ENCODE measurements at regions not wholly inside any gene's neighbourhood (a gene's known extent, or its start where the extent isn't known, plus 50 kb on each side); places are given as distances from the start of the nearest gene placed in this dataset.

DNA sequence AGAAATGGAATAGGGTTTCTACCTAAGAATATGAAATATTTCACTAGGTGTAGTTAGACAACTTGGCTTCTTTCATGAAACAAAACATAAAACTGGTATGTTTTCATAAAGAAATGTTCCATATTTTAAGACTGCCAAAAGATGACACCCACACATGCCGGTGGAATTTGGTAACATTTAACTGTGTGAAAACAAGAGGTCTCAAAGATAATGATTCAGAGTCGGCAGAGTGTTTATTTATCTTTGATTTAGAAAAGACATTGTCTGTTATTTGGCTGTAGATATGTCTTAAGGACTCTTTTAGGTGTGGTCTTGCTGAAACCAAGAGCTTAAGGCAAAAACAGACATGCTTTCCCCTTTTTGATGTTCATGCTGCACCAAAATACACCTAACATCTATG is 63.5 kb upstream of the FN1 start:
- peak; percentile 47 for DNase-seq (ENCODE audit: low read depth)
- Histone ChIP-seq H3K9ac (ENCODE audit: low read length) (peak overlapping the region; percentile 53), H3K9me3 (ENCODE audit: control insufficient read depth, low read length) (no peaks in the 10 kb centered on the region), H3K4me3 (ENCODE audit: low read length) (peak overlapping the region; percentile 30), H3K27me3 (replicated peaks; ENCODE audit: control insufficient read depth, insufficient read depth, low read length) (no peaks in the 10 kb centered on the region), H3K4me1 (ENCODE audit: control insufficient read depth, insufficient read depth, low read length) (peaks cover 46% of the 10 kb centered on the region), H3K36me3 (ENCODE audit: control insufficient read depth, insufficient read depth, low read length, severe bottlenecking) (no peaks in the 10 kb centered on the region)

DNA sequence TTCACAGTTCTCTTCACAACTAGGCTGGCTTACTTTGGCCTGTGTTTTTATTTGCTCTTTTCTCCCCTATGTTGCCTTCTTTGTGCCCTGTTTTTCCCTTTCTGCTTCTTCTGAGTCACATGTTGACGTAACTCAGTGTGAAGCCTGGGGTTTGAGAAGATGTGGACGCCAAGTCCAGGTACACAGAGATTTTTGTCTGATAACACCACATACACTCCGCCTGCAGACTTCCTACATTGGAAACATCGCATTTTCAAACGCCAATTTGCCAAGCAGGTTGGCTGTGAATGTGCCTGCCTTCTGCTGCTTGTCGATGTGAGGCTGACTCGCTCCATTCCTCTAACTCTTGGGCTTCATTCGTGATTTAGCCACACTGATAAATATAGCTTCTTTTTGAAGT is 62.6 kb upstream of the FN1 start:
- H3K27me3 ChIP-seq (replicated peaks; ENCODE audit: control insufficient read depth, insufficient read depth, low read length): no peaks in the 10 kb centered on the region
- H3K9me3 ChIP-seq (ENCODE audit: control insufficient read depth, low read length): no peaks in the 10 kb centered on the region
- H3K9ac ChIP-seq (ENCODE audit: low read length): peak overlapping the region; percentile 10
- no peak for DNase-seq (ENCODE audit: low read depth)
- H3K4me1 ChIP-seq (ENCODE audit: control insufficient read depth, insufficient read depth, low read length): peaks cover 44% of the 10 kb centered on the region
- no peaks in the 10 kb centered on the region for H3K36me3 ChIP-seq (ENCODE audit: control insufficient read depth, insufficient read depth, low read length, severe bottlenecking)
- no peak overlapping the region for H3K4me3 ChIP-seq (ENCODE audit: low read length)

DNA sequence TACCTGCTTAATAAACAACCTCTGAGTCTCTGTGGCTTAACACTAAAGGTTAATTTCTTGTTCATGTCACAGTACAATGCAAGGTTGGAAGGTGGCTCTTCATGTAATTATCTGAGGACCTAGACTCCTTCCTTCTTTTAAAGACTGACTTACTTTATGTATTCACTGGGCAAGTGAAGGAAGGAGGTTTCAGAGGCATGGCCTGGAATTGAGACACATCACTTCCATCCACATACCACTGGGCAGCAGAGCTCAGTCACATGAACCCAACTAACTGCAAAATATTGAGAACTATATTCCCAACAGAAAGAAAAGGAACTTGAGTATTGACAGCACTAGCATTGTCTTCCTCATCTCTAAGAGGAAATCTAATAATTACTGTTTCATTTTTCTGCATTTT is 57.5 kb upstream of the FN1 start:
- no peak for DNase-seq (ENCODE audit: low read depth)
- H3K36me3 ChIP-seq (ENCODE audit: control insufficient read depth, insufficient read depth, low read length, severe bottlenecking): no peaks in the 10 kb centered on the region
- H3K4me1 ChIP-seq (ENCODE audit: control insufficient read depth, insufficient read depth, low read length): peaks cover 13% of the 10 kb centered on the region
- no peak overlapping the region for H3K4me3 ChIP-seq (ENCODE audit: low read length)
- H3K9me3 ChIP-seq (ENCODE audit: control insufficient read depth, low read length): no peaks in the 10 kb centered on the region
- no peak overlapping the region for H3K9ac ChIP-seq (ENCODE audit: low read length)
- H3K27me3 ChIP-seq (replicated peaks; ENCODE audit: control insufficient read depth, insufficient read depth, low read length): no peaks in the 10 kb centered on the region

DNA sequence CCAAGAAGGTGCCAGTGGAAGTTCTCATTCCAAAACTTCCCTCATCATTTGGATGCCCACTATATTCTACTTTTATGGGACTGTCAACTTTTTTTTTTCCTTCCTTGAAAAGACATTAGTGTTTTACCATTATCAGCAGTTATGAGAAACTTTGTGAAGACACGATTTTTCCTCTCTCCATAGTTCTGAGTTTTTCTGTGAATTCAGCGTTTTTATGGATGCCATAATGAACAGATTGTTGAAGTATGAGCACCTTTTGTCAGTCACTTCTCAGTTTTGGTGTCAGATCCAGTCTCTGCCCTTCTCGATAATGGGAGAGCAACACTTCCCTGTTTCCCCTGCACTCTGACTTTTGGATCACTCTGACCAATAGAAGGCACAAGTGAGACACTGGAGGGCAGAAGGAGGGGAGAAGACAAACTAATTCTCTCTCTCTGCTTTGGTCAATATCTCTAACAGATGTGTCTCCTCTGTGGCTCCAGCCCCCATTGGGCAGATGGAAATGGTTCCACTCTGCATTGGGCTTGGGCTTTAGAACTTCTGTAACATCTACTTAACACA is 53.5 kb upstream of the FN1 start:
- Histone ChIP-seq H3K27me3 (replicated peaks; ENCODE audit: control insufficient read depth, insufficient read depth, low read length) (no peaks in the 10 kb centered on the region), H3K9me3 (ENCODE audit: control insufficient read depth, low read length) (no peaks in the 10 kb centered on the region), H3K9ac (ENCODE audit: low read length) (no peak overlapping the region), H3K4me3 (ENCODE audit: low read length) (no peak overlapping the region), H3K4me1 (ENCODE audit: control insufficient read depth, insufficient read depth, low read length) (peaks cover 28% of the 10 kb centered on the region), H3K36me3 (ENCODE audit: control insufficient read depth, insufficient read depth, low read length, severe bottlenecking) (no peaks in the 10 kb centered on the region)
- no peak for DNase-seq (ENCODE audit: low read depth)

DNA sequence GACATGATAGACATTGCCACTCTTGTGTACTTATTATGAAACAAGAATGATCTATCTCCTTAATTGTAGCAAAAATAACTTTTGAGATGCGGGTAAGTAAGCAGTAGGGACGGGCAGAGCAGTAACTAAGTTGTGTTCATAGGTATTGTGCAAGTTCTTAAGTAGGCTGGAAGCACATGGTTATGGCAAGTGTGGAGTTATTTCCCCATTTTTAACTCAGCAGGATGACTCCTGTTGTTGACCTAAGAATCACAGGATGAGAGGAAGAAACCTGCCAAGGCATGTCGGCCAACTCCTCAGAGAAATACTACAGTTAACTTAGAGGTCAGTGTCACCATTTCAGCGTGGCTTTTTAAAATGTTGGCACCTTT is 51.1 kb upstream of the FN1 start:
- H3K27me3 ChIP-seq (replicated peaks; ENCODE audit: control insufficient read depth, insufficient read depth, low read length): no peaks in the 10 kb centered on the region
- peaks cover 18% of the 10 kb centered on the region for H3K4me1 ChIP-seq (ENCODE audit: control insufficient read depth, insufficient read depth, low read length)
- no peak for DNase-seq (ENCODE audit: low read depth)
- no peaks in the 10 kb centered on the region for H3K9me3 ChIP-seq (ENCODE audit: control insufficient read depth, low read length)
- no peaks in the 10 kb centered on the region for H3K36me3 ChIP-seq (ENCODE audit: control insufficient read depth, insufficient read depth, low read length, severe bottlenecking)
- H3K9ac ChIP-seq (ENCODE audit: low read length): no peak overlapping the region
- no peak overlapping the region for H3K4me3 ChIP-seq (ENCODE audit: low read length)

DNA sequence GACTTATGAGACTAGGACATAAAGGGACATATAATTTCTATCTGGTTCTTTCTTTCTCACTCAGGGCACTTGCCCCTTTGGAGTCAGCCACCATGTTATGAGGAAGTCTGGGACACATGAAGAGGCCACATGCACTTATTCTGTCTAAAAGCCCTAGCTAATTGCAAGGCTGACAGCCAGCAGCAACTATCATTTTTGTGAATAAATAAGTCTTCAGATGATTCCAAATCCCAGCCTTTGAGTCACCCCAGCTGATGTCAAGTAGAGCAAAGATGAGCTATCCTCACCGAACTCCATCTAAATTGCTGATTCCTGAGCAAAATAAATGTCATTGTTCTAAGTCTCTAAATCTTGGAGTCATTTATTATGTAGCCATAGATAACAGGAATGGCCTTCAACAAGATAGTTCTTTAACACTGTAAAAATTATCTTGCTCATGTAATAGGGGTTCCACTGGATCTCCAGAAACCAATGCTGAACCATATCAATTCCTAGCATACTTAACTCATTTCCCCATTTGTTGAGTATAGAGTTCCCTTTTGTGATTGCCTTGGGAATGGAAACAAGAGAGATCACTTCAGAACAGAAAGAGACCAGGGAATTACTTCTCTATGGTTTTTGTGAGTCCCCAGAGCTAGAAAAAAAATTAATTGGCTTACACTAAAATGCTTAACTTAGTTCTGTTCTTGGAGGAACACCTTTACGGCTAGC is 50.6 kb upstream of the FN1 start:
- DNase-seq (ENCODE audit: low read depth): no peak
- Histone ChIP-seq H3K27me3 (replicated peaks; ENCODE audit: control insufficient read depth, insufficient read depth, low read length) (no peaks in the 10 kb centered on the region), H3K9me3 (ENCODE audit: control insufficient read depth, low read length) (no peaks in the 10 kb centered on the region), H3K4me3 (ENCODE audit: low read length) (no peak overlapping the region), H3K9ac (ENCODE audit: low read length) (no peak overlapping the region), H3K36me3 (ENCODE audit: control insufficient read depth, insufficient read depth, low read length, severe bottlenecking) (no peaks in the 10 kb centered on the region), H3K4me1 (ENCODE audit: control insufficient read depth, insufficient read depth, low read length) (peaks cover 18% of the 10 kb centered on the region)
